ELF-1 (cell line): ENCODE measurements at regions not wholly inside any gene's neighbourhood (a gene's known extent, or its start where the extent isn't known, plus 50 kb on each side); places are given as distances from the start of the nearest gene placed in this dataset.
"Not testable (repeated sequence)": the region's sequence is repeated elsewhere in the genome, so short reads cannot be mapped to it uniquely, and the experiment has no call there.

Experiments used
- DNase-seq: peaks from one replicate; pipeline ENCODE4 v3.0.0-alpha.2; 2016; ENCODE audit warnings: low read depth, low spot score

DNA sequence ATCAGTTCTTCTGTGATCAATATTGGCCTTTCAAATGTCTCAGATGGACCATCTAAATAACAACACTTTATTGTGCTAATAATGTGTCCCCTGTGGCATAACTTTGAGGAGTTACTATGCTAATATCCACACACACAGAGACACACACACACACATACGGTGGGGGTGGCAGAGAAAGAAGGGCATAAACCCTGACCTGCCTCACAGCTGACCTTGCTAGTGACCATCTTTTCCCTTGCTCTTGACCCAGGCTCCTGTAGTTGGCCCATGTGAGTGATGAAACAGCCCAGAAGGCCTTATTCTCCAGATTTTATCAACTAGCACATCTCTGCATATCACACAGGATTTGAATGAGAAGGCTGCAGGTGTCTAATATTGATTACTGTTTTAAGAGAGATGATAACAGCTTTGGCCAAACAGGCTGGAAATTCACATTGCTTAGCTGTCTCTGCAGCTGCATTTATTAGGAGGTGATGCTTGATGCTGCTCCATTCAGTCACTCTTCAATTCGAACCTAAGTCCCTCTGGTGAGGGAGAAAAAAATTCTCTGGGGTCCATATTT is 176.4 kb downstream of the ACTR3 start:
- no peak for DNase-seq

GRCh38 chr2:114068438-114068837 is 178.5 kb downstream of the ACTR3 start:
- peak; percentile 7 for DNase-seq

DNA sequence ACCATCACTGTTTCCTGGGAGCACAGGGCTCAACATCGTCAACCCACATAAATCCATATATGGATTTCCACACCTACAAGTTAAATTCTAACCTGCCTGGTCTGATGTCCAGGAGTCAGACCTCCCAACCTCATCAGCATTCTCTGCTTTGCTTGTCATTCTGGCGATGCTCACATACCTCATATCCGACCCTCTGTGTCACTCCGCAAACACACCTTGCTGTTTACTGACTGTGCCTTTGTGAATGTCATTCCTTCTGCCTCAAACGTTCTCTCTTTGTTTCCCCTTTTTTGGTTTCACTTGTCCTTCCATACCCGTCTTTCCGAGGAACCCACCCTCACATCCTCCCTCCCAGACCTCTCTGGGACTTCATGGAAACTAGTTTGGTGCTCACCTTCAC is 187.1 kb downstream of the ACTR3 start:
- DNase-seq = no peak

GRCh38 chr2:114079366-114080004 is 189.6 kb downstream of the ACTR3 start:
- DNase-seq = no peak

DNA sequence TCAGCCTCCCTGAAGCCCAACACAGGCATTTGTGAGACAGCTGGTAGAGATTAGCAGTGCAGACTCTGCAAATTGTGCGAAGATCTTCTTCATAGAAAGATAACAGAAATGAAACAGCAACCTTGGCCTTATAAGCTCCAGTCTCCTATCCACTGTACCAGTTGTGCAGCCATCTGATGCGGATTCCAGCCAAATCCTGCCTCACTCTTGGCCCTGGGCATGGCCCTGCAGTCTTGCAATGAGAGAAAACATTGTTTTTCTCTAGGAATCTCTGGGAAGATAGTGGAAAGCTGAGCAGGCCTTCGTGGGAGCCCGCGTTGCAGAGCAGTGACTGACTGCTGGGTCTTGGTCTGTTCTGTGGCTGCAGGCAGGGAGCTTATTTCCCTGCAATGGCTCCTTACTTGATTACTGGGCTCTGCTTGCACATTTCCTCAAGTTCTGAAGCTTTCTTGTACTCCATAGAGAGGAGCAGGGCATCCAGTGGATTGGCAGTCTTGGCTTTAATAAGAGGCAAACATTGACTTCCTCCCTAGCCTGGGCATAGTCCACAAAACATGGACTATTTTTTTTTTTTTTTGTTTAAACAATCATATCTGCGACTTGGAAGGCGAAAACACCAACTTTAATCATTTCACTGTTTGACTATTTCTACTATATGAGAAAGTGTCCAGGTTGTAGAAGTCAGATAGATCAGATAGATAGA is 193.0 kb downstream of the ACTR3 start:
- DNase-seq = no peak

- DNase-seq = no peak
These were observed 194.0 kb downstream of the ACTR3 start for GRCh38 chr2:114083717-114084387.

GRCh38 chr2:114085238-114085637 is 195.3 kb downstream of the ACTR3 start:
- no peak for DNase-seq

- no peak for DNase-seq
These were observed 196.1 kb downstream of the ACTR3 start for GRCh38 chr2:114085992-114086391.

GRCh38 chr2:114089636-114090319 is 199.9 kb downstream of the ACTR3 start:
- DNase-seq = no peak

GRCh38 chr2:114091010-114091409 is 201.1 kb downstream of the ACTR3 start:
- DNase-seq = no peak

DNA sequence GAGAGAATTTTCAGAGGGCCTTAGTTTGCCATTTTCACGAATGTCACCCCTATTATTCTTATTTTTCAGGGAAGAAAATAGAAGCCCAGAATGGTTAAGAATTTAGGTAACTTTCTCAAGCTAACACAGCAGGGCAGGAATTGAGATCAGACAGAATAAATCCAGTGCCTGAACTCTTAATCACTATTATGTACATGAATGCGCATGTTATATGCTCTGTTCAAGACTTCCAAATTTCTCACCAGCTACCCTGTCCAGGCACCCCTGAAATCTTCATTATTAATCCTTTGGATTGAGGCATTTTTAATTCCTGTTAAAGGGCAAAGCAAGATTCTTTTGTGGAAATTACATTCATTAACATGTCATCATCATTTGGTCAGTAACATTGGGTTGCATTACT is 218.4 kb downstream of the ACTR3 start:
- DNase-seq = no peak

DNA sequence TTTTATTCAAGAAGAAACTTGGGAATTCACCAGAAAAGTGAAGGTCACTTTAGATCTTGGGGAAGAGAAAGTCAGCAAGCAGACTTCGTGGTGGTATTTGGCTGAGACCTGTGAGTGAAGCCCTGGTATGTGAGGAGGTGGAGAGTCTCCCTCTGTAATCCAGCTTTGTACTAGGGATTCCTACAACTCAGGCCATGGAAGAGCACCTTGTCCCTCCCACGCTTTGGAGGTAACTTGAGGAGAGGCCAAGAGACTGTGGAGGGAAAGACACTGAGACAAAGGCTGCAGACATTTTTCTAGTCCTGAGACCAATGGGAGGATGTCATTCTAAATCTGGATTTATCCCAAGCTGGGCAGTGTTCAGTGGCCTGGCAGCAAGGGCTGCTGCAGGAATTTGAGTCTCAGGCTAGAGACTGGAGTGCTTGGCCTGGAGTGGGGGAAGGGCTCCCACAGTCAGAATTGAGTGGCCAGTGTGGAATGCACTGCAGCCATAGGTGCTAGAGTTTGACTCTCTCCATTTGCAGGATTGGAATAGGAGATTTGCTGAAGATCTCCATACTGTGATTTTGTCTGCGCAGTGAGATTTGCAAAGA is 219.0 kb downstream of the ACTR3 start:
- peak; percentile 43 for DNase-seq

DNA sequence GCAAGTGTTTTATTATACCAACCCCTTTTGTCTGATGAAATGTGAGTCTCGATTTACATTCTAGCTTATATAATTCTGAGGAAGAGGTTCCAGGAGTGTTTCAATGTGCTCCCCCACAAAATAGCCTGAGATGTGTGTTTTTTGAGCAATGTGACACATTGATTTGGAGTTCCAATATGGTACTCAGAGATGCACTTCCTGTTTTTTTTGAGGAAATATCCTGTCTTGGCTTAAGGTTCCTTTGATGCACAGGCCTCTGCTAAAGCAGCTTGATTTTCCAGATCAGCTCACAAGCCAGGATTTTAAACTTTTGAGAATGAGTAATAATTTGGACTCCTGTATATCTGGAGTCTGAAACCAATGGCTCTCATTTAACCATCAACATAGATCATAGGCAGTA is 221.4 kb downstream of the ACTR3 start:
- no peak for DNase-seq

DNA sequence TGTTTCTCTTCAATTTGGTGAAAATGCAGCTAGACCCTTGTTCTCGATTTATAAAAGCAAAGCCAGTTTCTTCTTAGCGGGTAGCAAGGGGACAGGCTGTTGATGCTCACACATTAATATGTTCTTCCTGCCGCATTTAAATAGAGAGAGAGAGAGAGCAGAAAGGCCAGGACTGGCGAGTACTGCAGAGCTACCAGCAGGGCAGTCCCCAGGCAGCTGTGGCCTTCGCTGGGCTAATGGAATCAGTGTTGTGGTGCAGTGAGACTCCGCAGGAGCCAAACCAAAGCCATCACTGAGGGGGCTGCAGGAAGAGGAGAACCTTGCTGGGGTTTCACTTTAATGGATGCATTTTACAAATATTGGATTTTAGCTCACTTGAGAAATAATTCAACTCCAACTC is 223.6 kb downstream of the ACTR3 start:
- no peak for DNase-seq

DNA sequence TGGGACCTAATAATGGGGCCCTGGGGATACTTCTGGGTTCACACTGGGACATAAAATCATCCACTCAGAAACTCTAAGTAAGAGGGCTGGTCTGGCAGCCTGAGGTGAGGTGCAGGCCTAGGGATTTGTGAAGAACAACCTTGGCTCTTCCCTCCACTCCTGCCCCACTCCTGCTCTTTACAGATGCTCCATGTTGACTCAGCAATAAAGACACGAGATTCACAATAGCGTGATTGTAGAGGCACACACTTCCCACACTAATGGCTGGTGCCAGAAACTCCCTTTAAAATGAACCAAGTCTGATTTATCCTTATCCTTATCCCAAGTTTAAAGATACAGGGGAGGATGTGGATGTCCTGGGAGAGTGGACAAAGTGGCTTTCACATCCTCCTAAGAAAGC is 228.2 kb downstream of the ACTR3 start:
- DNase-seq = no peak

DNA sequence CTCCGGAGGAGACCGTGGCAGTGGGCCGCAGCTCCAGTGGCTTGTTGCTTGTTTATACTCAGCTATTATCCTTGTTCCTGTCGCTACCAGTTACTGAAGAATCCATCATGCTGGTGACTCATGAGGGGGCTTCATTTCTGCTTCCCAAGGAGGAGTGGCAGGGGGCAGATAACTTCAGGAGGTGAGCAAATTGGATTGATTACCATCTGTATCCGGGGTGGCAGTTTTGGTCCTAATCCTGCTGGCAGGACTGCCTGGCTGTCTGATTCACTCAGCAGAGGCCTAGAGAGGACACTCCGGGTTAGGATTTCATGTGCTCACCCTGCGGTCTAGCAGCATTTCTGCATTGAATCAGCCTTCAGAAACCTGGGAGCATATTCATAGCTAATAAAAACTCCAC is 230.0 kb downstream of the ACTR3 start:
- peak; percentile 4 for DNase-seq

DNA sequence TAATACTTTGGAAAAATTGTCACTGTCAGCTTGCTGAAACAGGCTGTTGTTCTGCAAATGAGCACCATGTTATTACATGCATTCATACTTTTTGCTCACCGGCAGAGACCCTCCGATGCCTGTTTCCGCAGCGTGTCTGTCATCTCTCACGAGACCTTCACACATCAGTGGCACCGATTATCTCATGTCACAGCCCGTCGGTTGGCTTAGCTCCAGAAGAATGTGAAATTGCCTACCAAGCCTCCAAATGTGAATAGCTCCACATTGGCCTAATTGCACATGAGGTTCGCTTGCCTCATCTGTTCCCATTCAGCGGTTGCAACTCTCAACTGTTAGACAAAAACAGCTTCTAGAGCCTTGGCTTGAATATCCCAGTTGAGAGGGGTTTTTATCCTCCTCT is 233.0 kb downstream of the ACTR3 start:
- no peak for DNase-seq

GRCh38 chr2:114123925-114124324 is 234.0 kb downstream of the ACTR3 start:
- no peak for DNase-seq

DNA sequence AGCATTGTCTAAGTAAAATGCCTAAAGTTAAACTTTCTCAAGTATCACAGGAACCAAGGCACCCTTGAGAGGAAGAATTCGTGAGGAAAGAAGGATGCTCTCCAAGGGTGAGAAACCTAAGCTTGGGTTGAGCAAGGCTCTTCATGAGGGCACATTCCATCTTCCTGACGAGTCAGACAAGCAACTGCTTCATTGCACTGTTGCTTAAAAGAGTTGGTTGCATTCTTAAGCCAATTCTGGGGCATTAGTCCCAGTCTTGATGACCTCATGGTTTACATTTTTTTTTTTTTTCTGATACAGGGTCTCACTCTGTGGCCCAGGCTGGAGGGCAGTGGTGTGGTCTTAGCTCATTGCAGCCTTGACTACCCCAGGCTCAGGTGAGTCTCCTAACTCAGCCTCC is 237.5 kb downstream of the ACTR3 start:
- DNase-seq = no peak

DNA sequence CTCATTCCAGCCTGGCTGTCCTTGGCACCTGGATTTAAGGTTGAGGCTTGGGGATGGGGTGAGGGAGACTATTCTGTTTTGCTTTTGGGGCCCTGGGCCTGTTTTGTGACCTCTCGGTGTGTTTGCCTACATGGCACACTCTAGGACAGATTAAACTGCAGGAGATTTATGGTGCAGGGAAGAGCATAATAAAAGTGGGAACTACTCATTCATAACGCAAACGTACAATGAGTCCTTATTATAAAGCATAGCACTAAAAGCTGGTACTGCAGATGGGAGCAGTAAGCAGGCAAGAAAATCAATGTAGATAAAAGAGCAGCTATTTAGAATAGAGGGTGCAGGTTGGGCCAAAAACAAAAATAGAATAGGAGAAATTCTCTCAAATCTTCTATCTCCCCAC is 238.4 kb downstream of the ACTR3 start:
- DNase-seq = no peak

- DNase-seq = no peak
These were observed 238.8 kb downstream of the ACTR3 start for GRCh38 chr2:114128725-114129124.

DNA sequence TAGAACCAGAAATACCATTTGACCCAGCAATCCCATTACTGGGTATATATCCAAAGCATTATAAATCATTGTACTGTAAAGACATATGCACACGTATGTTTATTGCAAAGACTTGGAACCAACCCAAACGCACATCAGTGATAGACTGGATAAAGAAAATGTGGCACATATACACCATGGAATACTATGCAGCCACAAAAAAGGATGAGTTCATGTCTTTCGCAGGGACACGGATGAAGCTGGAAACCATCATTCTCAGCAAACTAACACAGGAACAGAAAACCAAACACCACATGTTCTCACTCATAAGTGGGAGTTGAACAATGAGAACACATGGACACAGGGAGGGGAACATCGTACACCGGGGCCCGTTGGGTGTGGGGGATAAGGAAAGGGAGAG is 242.2 kb downstream of the ACTR3 start:
- DNase-seq = not testable (repeated sequence)
